Erythroblast (primary cell): ENCODE measurements at regions not wholly inside any gene's neighbourhood (a gene's known extent, or its start where the extent isn't known, plus 50 kb on each side); places are given as distances from the start of the nearest gene placed in this dataset.

ENCODE experiments used
- GATA1 ChIP-seq: IDR thresholded peaks from 2 replicates; pipeline ENCODE4 v1.6.1; 2011; ENCODE audit warnings: low read depth, mild to moderate bottlenecking, control low read depth, low read length, moderate library complexity
- POLR2A ChIP-seq: IDR thresholded peaks from 2 replicates; pipeline ENCODE4 v1.6.1; 2011; ENCODE audit warnings: mild to moderate bottlenecking, low read length

GRCh38 chr17:11081342-11081741 lies 159.7 kb upstream of the SHISA6 start:
- TF ChIP-seq POLR2A (no peak), GATA1 (no peak)
